Osteoblast (primary cell): ENCODE measurements at regions not wholly inside any gene's neighbourhood (a gene's known extent, or its start where the extent isn't known, plus 50 kb on each side); places are given as distances from the start of the nearest gene placed in this dataset.

ENCODE experiments used
- DNase-seq: peaks from one replicate; pipeline ENCODE4 v3.0.0; 2011; ENCODE audit warnings: low spot score, mixed read lengths; ENCODE audit not compliant: insufficient read length; ENCODE audit errors: missing footprints
- H2AFZ ChIP-seq: 2 replicates; pipeline ENCODE4 v1.6.0; 2011; ENCODE audit warnings: mild to moderate bottlenecking, low read length
- H3K27ac ChIP-seq: 2 replicates; pipeline ENCODE4 v1.5.1; 2011; ENCODE audit warnings: mild to moderate bottlenecking, low read depth, low read length, moderate library complexity
- H3K27me3 ChIP-seq: 2 replicates; pipeline ENCODE4 v1.6.0; 2012; ENCODE audit warnings: mild to moderate bottlenecking, control low read depth, inconsistent platforms, low read length, moderate library complexity; ENCODE audit not compliant: insufficient read depth
- H3K36me3 ChIP-seq: 2 replicates; pipeline ENCODE4 v1.5.1; 2011; ENCODE audit warnings: mild to moderate bottlenecking, low read length, control low read depth, moderate library complexity; ENCODE audit not compliant: insufficient read depth
- H3K4me1 ChIP-seq: 2 replicates; pipeline ENCODE4 v1.5.1; 2011; ENCODE audit warnings: mild to moderate bottlenecking, low read length, control low read depth, moderate library complexity; ENCODE audit not compliant: insufficient read depth
- H3K4me2 ChIP-seq: 2 replicates; pipeline ENCODE4 v1.6.0; 2011; ENCODE audit warnings: mild to moderate bottlenecking, low read length; ENCODE audit not compliant: insufficient read depth
- H3K4me3 ChIP-seq: fragments of 200-600 bp; sonication (generic); 3 replicates; pipeline ENCODE4 v1.5.1; 2012; ENCODE audit warnings: mild to moderate bottlenecking, low read length, inconsistent platforms; ENCODE audit not compliant: insufficient read depth
- H3K79me2 ChIP-seq: 2 replicates; pipeline ENCODE4 v1.6.0; 2012; ENCODE audit warnings: mild to moderate bottlenecking, low read length, control low read depth, inconsistent platforms; ENCODE audit not compliant: insufficient read depth
- H3K9me3 ChIP-seq: 2 replicates; pipeline ENCODE4 v1.5.1; 2011; ENCODE audit warnings: low read depth, low read length, control low read depth
- H4K20me1 ChIP-seq: 2 replicates; pipeline ENCODE4 v1.6.0; 2012; ENCODE audit warnings: mild to moderate bottlenecking, low read length, control low read depth; ENCODE audit not compliant: insufficient read depth
- TF ChIP-seq, protein P1 (sequence below): IDR thresholded peaks from 2 replicates; pipeline ENCODE4 v1.5.1; 2011; ENCODE audit warnings: mild to moderate bottlenecking, low read depth, low read length, moderate library complexity; ENCODE audit errors: extremely low read depth

- H2AFZ ChIP-seq, result no peak overlapping the region
- no peaks in the 10 kb centered on the region for H4K20me1 ChIP-seq
- no peak overlapping the region for H3K4me3 ChIP-seq
- TF ChIP-seq, protein P1, sequence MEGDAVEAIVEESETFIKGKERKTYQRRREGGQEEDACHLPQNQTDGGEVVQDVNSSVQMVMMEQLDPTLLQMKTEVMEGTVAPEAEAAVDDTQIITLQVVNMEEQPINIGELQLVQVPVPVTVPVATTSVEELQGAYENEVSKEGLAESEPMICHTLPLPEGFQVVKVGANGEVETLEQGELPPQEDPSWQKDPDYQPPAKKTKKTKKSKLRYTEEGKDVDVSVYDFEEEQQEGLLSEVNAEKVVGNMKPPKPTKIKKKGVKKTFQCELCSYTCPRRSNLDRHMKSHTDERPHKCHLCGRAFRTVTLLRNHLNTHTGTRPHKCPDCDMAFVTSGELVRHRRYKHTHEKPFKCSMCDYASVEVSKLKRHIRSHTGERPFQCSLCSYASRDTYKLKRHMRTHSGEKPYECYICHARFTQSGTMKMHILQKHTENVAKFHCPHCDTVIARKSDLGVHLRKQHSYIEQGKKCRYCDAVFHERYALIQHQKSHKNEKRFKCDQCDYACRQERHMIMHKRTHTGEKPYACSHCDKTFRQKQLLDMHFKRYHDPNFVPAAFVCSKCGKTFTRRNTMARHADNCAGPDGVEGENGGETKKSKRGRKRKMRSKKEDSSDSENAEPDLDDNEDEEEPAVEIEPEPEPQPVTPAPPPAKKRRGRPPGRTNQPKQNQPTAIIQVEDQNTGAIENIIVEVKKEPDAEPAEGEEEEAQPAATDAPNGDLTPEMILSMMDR, result no peak
- H3K79me2 ChIP-seq, result no peaks in the 10 kb centered on the region
- no peaks in the 10 kb centered on the region for H3K36me3 ChIP-seq
- no peaks in the 10 kb centered on the region for H3K9me3 ChIP-seq
- no peaks in the 10 kb centered on the region for H3K4me1 ChIP-seq
- no peaks in the 10 kb centered on the region for H3K27me3 ChIP-seq
- no peak for DNase-seq
- H3K27ac ChIP-seq, result no peak overlapping the region
- H3K4me2 ChIP-seq, result no peak overlapping the region
Measured at GRCh38 chr7:25318047-25318446, 89.8 kb upstream of the NPVF start.

DNA sequence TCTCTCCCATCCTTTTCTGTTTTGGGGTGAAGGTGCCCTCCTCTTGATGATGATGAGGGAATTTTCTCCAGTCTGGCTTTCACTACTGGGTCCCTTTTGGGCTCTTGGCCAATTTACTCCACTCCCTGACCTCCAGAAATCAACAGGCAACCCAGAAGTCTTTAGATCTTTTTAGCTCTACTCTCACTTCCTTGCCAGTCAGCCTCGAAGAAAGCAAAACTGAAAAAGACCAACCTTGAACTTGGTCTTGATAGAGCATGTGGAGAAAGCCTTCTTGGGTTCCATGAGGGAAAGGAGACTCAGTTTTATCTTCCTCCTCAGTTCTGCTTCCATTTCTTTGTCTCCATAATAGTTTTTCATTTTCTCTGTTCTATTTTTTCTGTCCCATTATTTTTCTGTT lies 91.4 kb upstream of the NPVF start:
- Histone ChIP-seq H4K20me1 (no peaks in the 10 kb centered on the region), H3K4me1 (no peaks in the 10 kb centered on the region), H3K36me3 (no peaks in the 10 kb centered on the region), H3K27me3 (no peaks in the 10 kb centered on the region), H3K79me2 (no peaks in the 10 kb centered on the region), H3K4me2 (no peak overlapping the region), H2AFZ (no peak overlapping the region), H3K9me3 (no peaks in the 10 kb centered on the region), H3K4me3 (no peak overlapping the region), H3K27ac (no peak overlapping the region)
- TF ChIP-seq, protein P1, result no peak
- DNase-seq, result no peak

DNA sequence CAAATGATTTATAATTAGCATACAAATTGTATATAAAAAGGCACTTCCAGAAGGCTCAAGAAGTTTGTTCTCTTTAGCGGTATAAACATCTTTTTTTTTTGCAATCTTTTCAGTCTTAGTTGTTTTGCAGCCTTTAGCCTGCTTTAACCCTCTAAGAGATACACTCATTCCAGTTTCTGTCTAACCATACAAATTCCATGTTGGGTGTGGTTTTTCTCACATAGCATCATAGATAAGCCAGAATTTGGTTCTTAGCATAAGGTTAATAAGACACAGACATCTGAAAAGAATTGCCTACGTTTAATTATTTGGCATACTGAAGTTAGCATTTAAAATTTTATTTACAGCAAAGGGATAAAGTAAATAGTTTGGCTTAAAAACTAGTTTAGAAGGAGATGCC lies 92.5 kb upstream of the NPVF start:
- no peaks in the 10 kb centered on the region for H3K36me3 ChIP-seq
- no peaks in the 10 kb centered on the region for H3K9me3 ChIP-seq
- no peaks in the 10 kb centered on the region for H3K79me2 ChIP-seq
- H3K4me3 ChIP-seq, result no peak overlapping the region
- no peak overlapping the region for H3K27ac ChIP-seq
- H3K4me2 ChIP-seq, result no peak overlapping the region
- no peaks in the 10 kb centered on the region for H3K27me3 ChIP-seq
- DNase-seq, result no peak
- H3K4me1 ChIP-seq, result no peaks in the 10 kb centered on the region
- TF ChIP-seq, protein P1, result no peak
- H4K20me1 ChIP-seq, result no peaks in the 10 kb centered on the region
- no peak overlapping the region for H2AFZ ChIP-seq

DNA sequence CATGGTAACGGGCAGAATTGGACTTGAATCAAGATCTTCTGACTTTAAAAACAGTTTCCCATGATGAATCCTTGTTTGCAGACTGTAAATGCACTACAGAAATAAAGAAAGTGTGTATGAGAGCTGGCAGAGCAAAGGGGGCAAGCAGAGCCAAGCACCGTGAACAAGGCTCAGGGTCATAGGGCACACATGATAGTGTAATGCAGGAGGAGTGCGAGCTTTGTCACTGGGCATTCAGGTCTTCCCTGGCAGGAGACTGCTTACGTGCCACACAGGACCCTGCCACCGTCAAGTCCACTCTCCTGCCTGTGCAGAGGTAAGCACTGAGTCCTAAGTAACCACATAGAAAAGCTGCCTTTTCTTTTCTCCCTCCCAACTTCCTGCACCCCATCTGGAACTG lies 93.1 kb upstream of the NPVF start:
- H3K4me3 ChIP-seq, result no peak overlapping the region
- H2AFZ ChIP-seq, result no peak overlapping the region
- no peak for DNase-seq
- H3K4me1 ChIP-seq, result no peaks in the 10 kb centered on the region
- no peaks in the 10 kb centered on the region for H4K20me1 ChIP-seq
- TF ChIP-seq, protein P1, result no peak
- no peaks in the 10 kb centered on the region for H3K9me3 ChIP-seq
- H3K27me3 ChIP-seq, result no peaks in the 10 kb centered on the region
- H3K36me3 ChIP-seq, result no peaks in the 10 kb centered on the region
- no peak overlapping the region for H3K4me2 ChIP-seq
- H3K79me2 ChIP-seq, result no peaks in the 10 kb centered on the region
- no peak overlapping the region for H3K27ac ChIP-seq
